ENCODE measurements at regions not wholly inside any gene's neighbourhood (a gene's known extent, or its start where the extent isn't known, plus 50 kb on each side); places are given as distances from the start of the nearest gene placed in this dataset.

DNA sequence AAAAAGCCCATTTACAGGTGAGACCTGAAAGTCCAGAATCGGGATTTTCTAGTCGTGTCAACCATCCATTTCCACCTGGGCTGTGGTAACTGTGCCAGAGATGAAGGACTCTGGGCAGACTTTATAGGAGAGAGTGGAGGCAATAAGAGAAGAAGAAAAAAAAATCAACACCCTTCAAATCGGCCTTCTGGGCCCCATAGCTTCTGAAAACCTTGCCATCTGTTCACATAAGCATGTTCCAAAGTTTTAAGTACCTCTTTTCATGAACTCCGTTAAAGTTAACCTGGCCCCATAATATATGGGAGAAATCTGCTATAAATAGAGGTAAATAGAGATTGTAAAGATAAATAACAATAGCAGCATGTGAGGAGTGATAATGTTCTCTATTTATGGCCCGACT lies 470.5 kb downstream of the MIAT start:
- TF ChIP-seq, protein P1, sequence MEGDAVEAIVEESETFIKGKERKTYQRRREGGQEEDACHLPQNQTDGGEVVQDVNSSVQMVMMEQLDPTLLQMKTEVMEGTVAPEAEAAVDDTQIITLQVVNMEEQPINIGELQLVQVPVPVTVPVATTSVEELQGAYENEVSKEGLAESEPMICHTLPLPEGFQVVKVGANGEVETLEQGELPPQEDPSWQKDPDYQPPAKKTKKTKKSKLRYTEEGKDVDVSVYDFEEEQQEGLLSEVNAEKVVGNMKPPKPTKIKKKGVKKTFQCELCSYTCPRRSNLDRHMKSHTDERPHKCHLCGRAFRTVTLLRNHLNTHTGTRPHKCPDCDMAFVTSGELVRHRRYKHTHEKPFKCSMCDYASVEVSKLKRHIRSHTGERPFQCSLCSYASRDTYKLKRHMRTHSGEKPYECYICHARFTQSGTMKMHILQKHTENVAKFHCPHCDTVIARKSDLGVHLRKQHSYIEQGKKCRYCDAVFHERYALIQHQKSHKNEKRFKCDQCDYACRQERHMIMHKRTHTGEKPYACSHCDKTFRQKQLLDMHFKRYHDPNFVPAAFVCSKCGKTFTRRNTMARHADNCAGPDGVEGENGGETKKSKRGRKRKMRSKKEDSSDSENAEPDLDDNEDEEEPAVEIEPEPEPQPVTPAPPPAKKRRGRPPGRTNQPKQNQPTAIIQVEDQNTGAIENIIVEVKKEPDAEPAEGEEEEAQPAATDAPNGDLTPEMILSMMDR (IDR thresholded peaks at IDR 0.05), result no peak
- no peak for TF ChIP-seq POLR2A (IDR thresholded peaks at IDR 0.05)
- TF ChIP-seq POLR2AphosphoS5 (IDR thresholded peaks at IDR 0.05), result no peak

Data from suprapubic skin (tissue), 4 donors.